H9 (cell line): ENCODE measurements at regions not wholly inside any gene's neighbourhood (a gene's known extent, or its start where the extent isn't known, plus 50 kb on each side); places are given as distances from the start of the nearest gene placed in this dataset.

ENCODE experiments used
- DNase-seq: peaks from one replicate; pipeline ENCODE4 v3.0.0-alpha.2; 2017
- H2AFZ ChIP-seq: one replicate; pipeline ENCODE4 v1.6.1; 2013; ENCODE audit warnings: mild to moderate bottlenecking, low read length, control low read depth, moderate library complexity
- H2AK5ac ChIP-seq: 2 replicates; pipeline ENCODE4 v1.6.1; 2013; ENCODE audit warnings: low read length, control low read depth, mixed read lengths; ENCODE audit not compliant: insufficient read length
- H2BK120ac ChIP-seq: one replicate; pipeline ENCODE4 v1.6.1; 2013; ENCODE audit warnings: low read depth, mild to moderate bottlenecking, low read length, control low read depth, inconsistent platforms; ENCODE audit not compliant: poor library complexity, severe bottlenecking
- H2BK12ac ChIP-seq: 2 replicates; pipeline ENCODE4 v1.6.1; 2013; ENCODE audit warnings: low read length, control low read depth, mixed read lengths, low read depth; ENCODE audit not compliant: insufficient read length
- H2BK15ac ChIP-seq: 2 replicates; pipeline ENCODE4 v1.6.1; 2013; ENCODE audit warnings: low read depth, low read length, control low read depth
- H2BK20ac ChIP-seq: one replicate; pipeline ENCODE4 v1.6.1; 2013; ENCODE audit warnings: low read depth, mild to moderate bottlenecking, low read length, control low read depth, inconsistent platforms; ENCODE audit not compliant: poor library complexity, severe bottlenecking
- H2BK5ac ChIP-seq: 2 replicates; pipeline ENCODE4 v1.6.1; 2013; ENCODE audit warnings: low read length, control low read depth, mixed read lengths; ENCODE audit not compliant: insufficient read length
- H3K14ac ChIP-seq: 2 replicates; pipeline ENCODE4 v1.6.1; 2013; ENCODE audit warnings: low read length, control low read depth; ENCODE audit not compliant: insufficient read depth
- H3K18ac ChIP-seq: 2 replicates; pipeline ENCODE4 v1.6.1; 2013; ENCODE audit warnings: low read depth, mild to moderate bottlenecking, mixed read lengths, low read length, control low read depth; ENCODE audit not compliant: insufficient read length
- H3K23ac ChIP-seq: 2 replicates; pipeline ENCODE4 v1.6.1; 2013; ENCODE audit warnings: low read length, control low read depth, mixed read lengths, low read depth; ENCODE audit not compliant: insufficient read length
- H3K23me2 ChIP-seq: 2 replicates; pipeline ENCODE4 v1.6.1; 2013; ENCODE audit warnings: low read depth, mild to moderate bottlenecking, mixed read lengths, low read length, control low read depth; ENCODE audit not compliant: insufficient read length, poor library complexity, severe bottlenecking
- H3K27ac ChIP-seq: 2 replicates; pipeline ENCODE4 v1.5.1; 2013; ENCODE audit warnings: low read length, control low read depth, mixed read lengths, low read depth; ENCODE audit not compliant: insufficient read length
- H3K27me3 ChIP-seq: 2 replicates; pipeline ENCODE4 v1.6.1; 2013; ENCODE audit warnings: low read length, control low read depth, inconsistent platforms; ENCODE audit not compliant: insufficient read depth
- H3K4ac ChIP-seq: 2 replicates; pipeline ENCODE4 v1.6.1; 2013; ENCODE audit warnings: low read depth, mild to moderate bottlenecking, control low read depth, inconsistent platforms, low read length, moderate library complexity
- H3K4me1 ChIP-seq: 2 replicates; pipeline ENCODE4 v1.6.1; 2013; ENCODE audit warnings: low read length, control low read depth, inconsistent platforms; ENCODE audit not compliant: insufficient read depth
- H3K4me2 ChIP-seq: 2 replicates; pipeline ENCODE4 v1.6.1; 2013; ENCODE audit warnings: low read length, control low read depth, mixed read lengths; ENCODE audit not compliant: insufficient read length, insufficient read depth
- H3K56ac ChIP-seq: 2 replicates; pipeline ENCODE4 v1.6.1; 2013; ENCODE audit warnings: low read depth, mild to moderate bottlenecking, mixed read lengths, low read length, control low read depth; ENCODE audit not compliant: insufficient read length
- H3K79me1 ChIP-seq: 2 replicates; pipeline ENCODE4 v1.6.1; 2013; ENCODE audit warnings: low read depth, mild to moderate bottlenecking, moderate library complexity, low read length, control low read depth, inconsistent platforms; ENCODE audit not compliant: insufficient read depth, poor library complexity, severe bottlenecking
- H3K79me2 ChIP-seq: 2 replicates; pipeline ENCODE4 v1.6.1; 2013; ENCODE audit warnings: low read length, control low read depth, inconsistent platforms; ENCODE audit not compliant: insufficient read depth
- H3K9ac ChIP-seq: 2 replicates; pipeline ENCODE4 v1.6.1; 2013; ENCODE audit warnings: low read length, control low read depth, mixed read lengths; ENCODE audit not compliant: insufficient read length; ENCODE audit errors: extremely low read depth
- H3K9me3 ChIP-seq: one replicate; pipeline ENCODE4 v1.6.1; 2013; ENCODE audit warnings: low read depth, low read length, inconsistent platforms; ENCODE audit not compliant: control insufficient read depth
- H3T11ph ChIP-seq: one replicate; pipeline ENCODE4 v1.6.1; 2013; ENCODE audit warnings: mild to moderate bottlenecking, low read length, control low read depth, inconsistent platforms
- H4K20me1 ChIP-seq: one replicate; pipeline ENCODE4 v1.6.1; 2013; ENCODE audit not compliant: control insufficient read depth, insufficient read length, insufficient read depth
- H4K5ac ChIP-seq: 2 replicates; pipeline ENCODE4 v1.6.1; 2013; ENCODE audit warnings: low read depth, mild to moderate bottlenecking, mixed read lengths, low read length, control low read depth; ENCODE audit not compliant: insufficient read length
- H4K8ac ChIP-seq: replicated peaks from 2 replicates; pipeline ENCODE4 v1.6.1; 2013; ENCODE audit warnings: low read length, control low read depth, mixed read lengths, low read depth; ENCODE audit not compliant: insufficient read length
- H4K91ac ChIP-seq: 2 replicates; pipeline ENCODE4 v1.6.1; 2013; ENCODE audit warnings: low read depth, mild to moderate bottlenecking, moderate library complexity, mixed read lengths, low read length, control low read depth; ENCODE audit not compliant: insufficient read length
- H3K27ac Mint-ChIP-seq, 3 experiments: 2 replicates in 2 of 3; 3 replicates in 1 of 3; pipeline ENCODE4 v1.8.0; 2020 to 2021; ENCODE audit warnings: mixed read lengths in 3 of 3, mild to moderate bottlenecking in 1 of 3, moderate library complexity in 1 of 3
- H3K27me3 Mint-ChIP-seq: 2 replicates; pipeline ENCODE4 v1.8.0; 2021; ENCODE audit warnings: low read depth, mild to moderate bottlenecking, moderate library complexity, mixed read lengths
- H3K36me3 Mint-ChIP-seq, 3 experiments: 2 replicates in 2 of 3; 3 replicates in 1 of 3; pipeline ENCODE4 v1.8.0; 2020 to 2021; ENCODE audit warnings: low read depth in 3 of 3, mixed read lengths in 3 of 3; ENCODE audit not compliant: insufficient read depth in 1 of 3
- H3K4me1 Mint-ChIP-seq, 2 experiments: 2 replicates each; pipeline ENCODE4 v1.8.0; 2020; ENCODE audit warnings: mixed read lengths in 2 of 2
- H3K4me3 Mint-ChIP-seq, 2 experiments: 2 replicates in 1 of 2; 3 replicates in 1 of 2; pipeline ENCODE4 v1.8.0; 2020 to 2021; ENCODE audit warnings: mild to moderate bottlenecking in 2 of 2, mixed read lengths in 2 of 2, moderate library complexity in 1 of 2
- H3K9me3 Mint-ChIP-seq, 2 experiments: 2 replicates in 1 of 2; 3 replicates in 1 of 2; pipeline ENCODE4 v1.8.0; 2020; ENCODE audit warnings: mild to moderate bottlenecking in 2 of 2, mixed read lengths in 2 of 2, moderate library complexity in 1 of 2
- WGBS: extraction: QIAGEN DNeasy Blood & Tissue Kit; methylation state at CpG from one replicate; pipeline ENCODE4 v1.1.7; 2013; ENCODE audit warnings: missing lambda C conversion rate, low lambda C conversion rate, mixed read lengths; ENCODE audit not compliant: insufficient read length; ENCODE audit errors: extremely low coverage; 5-methylcytosine and 5-hydroxymethylcytosine counted together
- TF ChIP-seq, protein P1 (sequence below): fragments of 200-600 bp; sonication (generic); conservative IDR thresholded peaks from 3 replicates; pipeline ENCODE4 v1.8.0; 2021; ENCODE audit warnings: antibody characterized with exemption, mild to moderate bottlenecking

DNA sequence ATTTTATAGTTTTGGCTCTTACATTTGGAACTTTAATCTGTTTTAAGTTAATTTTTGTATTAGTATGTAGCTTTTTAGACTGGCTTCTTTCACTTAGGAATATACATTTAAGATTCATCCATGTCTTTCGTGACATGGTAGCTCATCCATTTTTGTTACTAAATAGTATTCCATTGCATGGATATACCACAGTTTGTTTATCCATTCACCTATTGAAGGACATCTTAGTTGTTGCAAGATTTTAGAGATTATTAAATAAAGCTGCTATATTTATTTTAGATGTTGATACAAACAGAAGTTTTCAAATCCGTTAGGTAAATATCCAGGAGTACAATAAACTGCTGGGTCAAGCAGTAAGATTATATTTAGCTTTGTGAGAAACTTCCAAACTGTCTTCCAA, 58.0 kb upstream of the ZNF521 start:
- H3T11ph ChIP-seq, result no peak overlapping the region
- no peak overlapping the region for H2BK120ac ChIP-seq
- Mint-ChIP-seq H3K36me3 (peaks cover 0 to 4% (median 0%) of the 10 kb centered on the region in 3 experiments; a peak in 1 of 7 replicates), H3K4me1 (no peaks in the 10 kb centered on the region), H3K4me3 (no peak overlapping the region), H3K9me3 (peaks cover 2 to 3% of the 10 kb centered on the region in 2 experiments; a peak in 3 of 5 replicates), H3K27ac (no peak overlapping the region), H3K27me3 (peaks cover 2% of the 10 kb centered on the region; the same call in 1 of the 2 replicates)
- no peak overlapping the region for H4K91ac ChIP-seq
- H3K18ac ChIP-seq, result no peak overlapping the region
- H2BK15ac ChIP-seq, result no peak overlapping the region
- H3K9me3 ChIP-seq, result no peaks in the 10 kb centered on the region
- no peaks in the 10 kb centered on the region for H3K4me1 ChIP-seq
- H4K5ac ChIP-seq, result no peak overlapping the region
- H2BK20ac ChIP-seq, result no peak overlapping the region
- no peak overlapping the region for H2AFZ ChIP-seq
- no peak overlapping the region for H3K4me2 ChIP-seq
- WGBS, result no CpG with 5 or more reads among the region's 2 CpGs
- no peak overlapping the region for H3K23ac ChIP-seq
- H2BK12ac ChIP-seq, result no peak overlapping the region
- no peak overlapping the region for H2BK5ac ChIP-seq
- H3K27ac ChIP-seq, result no peak overlapping the region
- no peak overlapping the region for H4K8ac ChIP-seq
- DNase-seq, result no peak
- no peaks in the 10 kb centered on the region for H3K27me3 ChIP-seq
- no peak overlapping the region for H3K56ac ChIP-seq
- no peak overlapping the region for H3K4ac ChIP-seq
- H2AK5ac ChIP-seq, result no peak overlapping the region
- H4K20me1 ChIP-seq, result no peaks in the 10 kb centered on the region
- TF ChIP-seq, protein P1, sequence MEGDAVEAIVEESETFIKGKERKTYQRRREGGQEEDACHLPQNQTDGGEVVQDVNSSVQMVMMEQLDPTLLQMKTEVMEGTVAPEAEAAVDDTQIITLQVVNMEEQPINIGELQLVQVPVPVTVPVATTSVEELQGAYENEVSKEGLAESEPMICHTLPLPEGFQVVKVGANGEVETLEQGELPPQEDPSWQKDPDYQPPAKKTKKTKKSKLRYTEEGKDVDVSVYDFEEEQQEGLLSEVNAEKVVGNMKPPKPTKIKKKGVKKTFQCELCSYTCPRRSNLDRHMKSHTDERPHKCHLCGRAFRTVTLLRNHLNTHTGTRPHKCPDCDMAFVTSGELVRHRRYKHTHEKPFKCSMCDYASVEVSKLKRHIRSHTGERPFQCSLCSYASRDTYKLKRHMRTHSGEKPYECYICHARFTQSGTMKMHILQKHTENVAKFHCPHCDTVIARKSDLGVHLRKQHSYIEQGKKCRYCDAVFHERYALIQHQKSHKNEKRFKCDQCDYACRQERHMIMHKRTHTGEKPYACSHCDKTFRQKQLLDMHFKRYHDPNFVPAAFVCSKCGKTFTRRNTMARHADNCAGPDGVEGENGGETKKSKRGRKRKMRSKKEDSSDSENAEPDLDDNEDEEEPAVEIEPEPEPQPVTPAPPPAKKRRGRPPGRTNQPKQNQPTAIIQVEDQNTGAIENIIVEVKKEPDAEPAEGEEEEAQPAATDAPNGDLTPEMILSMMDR, result no peak
- H3K79me2 ChIP-seq, result no peaks in the 10 kb centered on the region
- H3K79me1 ChIP-seq, result no peaks in the 10 kb centered on the region
- no peaks in the 10 kb centered on the region for H3K23me2 ChIP-seq
- no peak overlapping the region for H3K9ac ChIP-seq
- H3K14ac ChIP-seq, result no peak overlapping the region
